ENCODE measurements at regions not wholly inside any gene's neighbourhood (a gene's known extent, or its start where the extent isn't known, plus 50 kb on each side); places are given as distances from the start of the nearest gene placed in this dataset.

GRCh38 chr9:88826771-88827181, 164.5 kb upstream of the S1PR3 start:
- TF ChIP-seq EZH2phosphoT487 (IDR thresholded peaks at IDR 0.05; ENCODE audit: borderline replicate concordance, low read depth, low read length) (no peak), CTCF (conservative IDR thresholded peaks at IDR 0.05; ENCODE audit: low read length) (no peak)

All from OCI-LY7 (cell line).